ENCODE measurements at regions not wholly inside any gene's neighbourhood (a gene's known extent, or its start where the extent isn't known, plus 50 kb on each side); places are given as distances from the start of the nearest gene placed in this dataset.
"Not testable (repeated sequence)": the region's sequence is repeated elsewhere in the genome, so short reads cannot be mapped to it uniquely, and the experiment has no call there.

DNA sequence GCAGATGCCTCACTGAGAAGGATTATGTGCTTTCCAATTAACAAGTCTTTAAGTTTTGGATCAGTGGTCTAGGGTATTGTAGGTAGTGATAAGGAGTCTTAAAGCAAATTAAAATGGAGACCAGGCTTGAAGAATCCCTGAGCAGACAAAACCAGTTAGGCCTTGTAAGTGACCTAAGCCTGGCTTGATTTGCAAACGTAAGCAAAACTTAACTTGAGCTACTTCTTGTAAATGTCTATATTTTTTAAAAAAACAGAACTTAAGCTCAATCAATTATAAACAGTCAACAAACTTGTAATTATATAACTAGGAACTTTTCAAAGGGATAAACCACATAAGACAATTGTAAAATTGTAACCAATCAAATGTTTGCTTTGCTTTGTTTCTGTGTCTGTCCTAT, 72.7 kb upstream of the NALF2 start:
- no peak for DNase-seq

DNA sequence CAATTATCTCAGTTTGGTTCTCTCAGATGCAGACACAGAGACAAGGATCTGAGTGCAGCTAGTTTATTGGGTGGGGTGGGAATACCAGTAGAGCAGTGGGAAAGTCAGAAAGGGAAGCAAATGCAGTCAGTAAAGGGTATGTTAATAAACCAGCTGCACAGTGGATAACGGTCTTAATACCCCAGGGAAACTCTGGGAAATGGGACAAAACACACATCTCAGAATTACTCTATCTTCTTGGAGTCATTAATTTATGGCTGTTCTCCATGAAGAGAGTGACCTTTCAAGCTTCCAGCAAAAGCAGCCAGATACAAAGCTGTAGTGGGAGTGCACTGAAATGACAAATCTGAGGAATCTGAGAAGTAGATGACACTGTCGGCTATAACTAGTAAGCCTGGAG, 73.3 kb upstream of the NALF2 start:
- no peak for DNase-seq

DNA sequence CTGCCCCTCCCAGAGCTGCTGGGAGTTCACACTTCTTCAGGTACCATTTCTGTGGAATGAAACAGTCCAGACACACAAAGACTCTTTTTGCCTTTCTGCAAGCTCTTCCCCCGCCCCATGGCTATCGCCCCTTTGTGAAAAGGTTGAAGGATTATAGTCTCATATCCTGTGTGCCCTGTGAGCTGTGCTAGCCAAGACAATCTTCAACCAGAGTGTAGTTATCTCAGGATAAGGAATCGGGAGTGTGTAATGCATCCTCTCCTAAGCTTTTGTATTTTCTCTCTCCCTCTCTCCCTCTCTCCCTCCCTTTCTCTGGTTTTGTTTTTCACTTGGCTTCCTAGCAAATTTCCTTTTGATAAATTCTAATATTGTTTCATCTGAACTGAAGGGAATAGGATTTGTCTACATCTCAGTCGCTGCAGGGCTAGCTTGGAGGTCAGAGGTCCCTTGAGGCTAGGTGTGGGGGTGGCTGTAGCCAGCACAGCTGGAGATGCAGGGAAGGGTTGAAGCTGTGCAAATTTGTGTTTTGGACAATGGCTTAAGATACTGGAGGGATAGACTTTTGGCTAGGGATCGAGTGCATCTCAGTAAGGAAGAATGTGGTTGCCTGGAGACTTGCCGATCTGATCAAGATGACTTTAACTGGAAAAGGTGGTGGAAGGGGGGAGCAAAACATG, 74.6 kb upstream of the NALF2 start:
- no peak for DNase-seq

- DNase-seq: no peak
These were observed 75.9 kb upstream of the NALF2 start for GRCh38 chrX:69428216-69428615.

GRCh38 chrX:69424910-69425309, 79.2 kb upstream of the NALF2 start:
- no peak for DNase-seq

DNA sequence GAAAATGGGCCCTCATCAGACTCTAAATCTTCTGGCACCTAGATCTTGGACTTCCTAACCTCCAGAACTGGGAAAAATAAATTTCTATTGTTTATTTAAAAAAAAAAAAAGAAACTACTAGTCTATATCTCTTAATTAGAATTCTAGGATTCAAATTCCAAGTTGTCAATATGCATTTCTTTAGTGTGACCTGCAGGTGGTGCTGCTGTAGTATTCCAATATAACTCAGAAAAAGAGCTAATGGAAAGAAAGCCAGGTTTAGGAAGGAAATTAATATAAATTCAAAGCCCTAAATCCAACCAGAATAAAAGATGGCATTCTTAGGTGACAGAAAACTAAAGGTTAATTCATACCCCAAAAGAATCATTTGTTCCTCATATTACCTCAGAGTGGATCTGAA, 80.0 kb upstream of the NALF2 start:
- DNase-seq: peak; percentile 9

GRCh38 chrX:69422208-69422607, 81.9 kb upstream of the NALF2 start:
- not testable (repeated sequence) for DNase-seq

- no peak for DNase-seq
These were observed 88.4 kb upstream of the NALF2 start for GRCh38 chrX:69415698-69416097.

GRCh38 chrX:69412661-69413060, 91.5 kb upstream of the NALF2 start:
- no peak for DNase-seq

DNA sequence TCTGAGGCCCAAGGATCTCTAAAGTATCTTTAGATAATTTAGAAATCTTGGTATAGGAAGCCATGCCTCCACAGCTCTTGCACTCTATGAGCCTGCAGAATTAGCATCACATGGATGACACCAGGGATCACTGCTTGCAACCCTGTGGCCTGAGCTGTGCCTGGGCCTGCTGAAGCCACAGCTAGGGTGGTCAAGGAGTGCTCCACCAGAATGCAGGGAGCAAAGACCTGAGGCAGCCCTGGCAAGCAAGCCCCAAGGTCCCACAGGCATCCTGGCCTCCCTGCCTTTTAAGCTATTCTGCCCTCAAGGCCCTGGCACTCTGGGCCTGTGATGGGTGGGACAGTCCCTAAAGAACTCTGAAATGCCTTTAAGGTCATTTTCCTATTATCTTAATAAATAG, 105.2 kb upstream of the NALF2 start:
- no peak for DNase-seq

DNA sequence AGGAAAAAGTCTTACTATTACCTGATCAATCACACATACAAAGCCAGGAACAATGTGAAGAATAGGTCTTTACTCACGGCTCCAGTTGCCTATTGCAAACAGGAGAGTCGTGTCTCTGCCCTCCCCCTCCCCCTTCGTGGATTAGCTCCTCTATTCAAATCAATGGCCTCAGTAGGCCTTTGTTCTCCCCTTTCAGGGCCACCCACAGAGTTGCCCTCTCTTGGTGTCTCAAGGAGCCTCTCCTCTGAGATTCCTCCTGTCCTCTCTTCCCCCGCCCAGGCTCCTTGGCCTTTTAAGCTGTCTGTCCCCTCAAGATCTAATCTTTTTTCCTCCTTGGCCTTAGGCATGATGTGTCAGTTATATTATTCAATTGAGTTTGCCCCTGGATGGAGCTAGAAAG, 107.2 kb upstream of the NALF2 start:
- DNase-seq: no peak

GRCh38 chrX:69395306-69395705, 108.8 kb upstream of the NALF2 start:
- DNase-seq: no peak

GRCh38 chrX:69389101-69389501, 115.0 kb upstream of the NALF2 start:
- DNase-seq: no peak

- peak; percentile 1 for DNase-seq
These were observed 115.6 kb upstream of the NALF2 start for GRCh38 chrX:69388526-69388925.

- peak; percentile 60 for DNase-seq
These were observed 116.3 kb upstream of the NALF2 start for GRCh38 chrX:69387567-69388487.

DNA sequence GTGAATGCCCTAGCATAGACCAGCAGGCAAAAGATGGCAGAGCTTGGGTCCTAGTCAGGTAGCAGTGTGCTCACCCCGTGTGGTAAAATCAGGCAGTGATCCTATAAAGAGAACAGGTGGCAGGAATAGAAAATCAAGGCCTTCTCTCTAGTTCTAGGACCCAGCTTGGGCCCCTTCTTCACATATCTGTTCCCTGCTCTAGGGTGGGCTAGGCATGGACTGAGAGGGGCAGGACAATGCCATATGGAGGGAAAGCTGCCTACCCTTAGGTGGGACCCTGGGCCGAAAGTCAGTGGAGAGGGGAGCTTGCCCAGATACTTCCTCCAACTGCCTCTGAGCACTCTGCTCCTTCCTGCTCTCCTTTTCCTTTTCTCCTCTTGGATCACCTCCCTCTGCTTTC, 117.4 kb upstream of the NALF2 start:
- DNase-seq: no peak

GRCh38 chrX:69379412-69379811, 124.7 kb upstream of the NALF2 start:
- no peak for DNase-seq

- DNase-seq: no peak
These were observed 129.6 kb upstream of the NALF2 start for GRCh38 chrX:69374569-69374968.

DNA sequence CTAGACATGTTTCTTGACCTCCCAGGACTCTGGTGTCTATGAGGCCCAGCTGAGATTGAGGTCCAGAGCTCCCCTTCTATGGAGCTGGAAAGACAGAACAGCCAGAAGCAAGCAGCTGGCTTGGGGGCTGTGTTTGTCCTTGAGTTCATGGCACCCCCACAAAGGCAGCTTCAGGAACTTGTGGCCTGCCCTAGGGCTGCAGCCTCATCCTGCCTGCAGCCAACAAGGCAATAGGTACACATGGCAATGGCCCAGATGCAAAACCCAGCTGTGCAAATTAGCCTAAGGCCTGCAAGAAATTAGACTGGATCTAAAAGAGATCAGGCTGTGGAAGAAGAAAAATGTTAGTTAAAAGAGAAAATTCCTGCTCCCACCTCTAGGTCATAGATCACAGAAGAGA, 131.7 kb upstream of the NALF2 start:
- DNase-seq: no peak

- DNase-seq: no peak
These were observed 133.0 kb upstream of the NALF2 start for GRCh38 chrX:69371159-69371558.

DNA sequence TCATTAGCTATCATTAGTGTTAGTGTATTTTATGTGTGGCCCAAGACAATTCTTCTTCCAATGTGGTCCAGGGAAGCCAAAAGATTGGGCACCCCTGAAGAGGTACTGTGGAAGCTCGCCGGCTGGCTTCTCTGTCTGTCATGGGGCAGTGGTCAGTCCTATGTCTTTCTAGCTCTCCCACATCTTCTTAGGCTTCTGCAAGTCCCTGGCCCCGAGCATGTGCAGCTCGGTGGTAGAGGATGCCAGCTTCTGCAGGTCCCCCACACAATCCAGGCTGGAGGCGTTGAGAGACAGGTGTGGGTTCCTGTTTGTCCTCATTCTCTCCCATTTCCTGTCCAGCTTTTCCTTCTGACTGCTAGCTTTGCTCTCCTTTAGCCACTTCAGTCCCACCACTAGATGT, 134.1 kb upstream of the NALF2 start:
- DNase-seq: no peak

DNA sequence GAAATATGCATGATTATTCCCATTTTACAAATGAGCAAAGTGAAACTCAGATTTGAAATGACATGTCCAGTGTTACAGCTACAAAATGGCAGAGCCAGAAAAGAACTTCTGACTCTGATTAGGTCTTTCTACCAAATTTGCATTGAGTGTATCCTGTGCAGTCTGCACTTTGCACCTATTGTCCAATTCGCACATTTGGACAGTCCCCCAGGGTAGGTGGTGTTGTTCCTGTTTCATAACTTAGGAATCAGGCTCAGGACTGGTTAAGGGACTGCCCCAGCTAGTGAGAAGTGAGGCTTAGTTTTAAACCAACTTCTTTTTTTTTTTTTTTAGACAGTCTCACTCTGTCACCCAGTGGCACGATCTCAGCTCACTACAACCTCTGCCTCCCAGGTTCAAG, 137.9 kb upstream of the NALF2 start:
- no peak for DNase-seq

DNA sequence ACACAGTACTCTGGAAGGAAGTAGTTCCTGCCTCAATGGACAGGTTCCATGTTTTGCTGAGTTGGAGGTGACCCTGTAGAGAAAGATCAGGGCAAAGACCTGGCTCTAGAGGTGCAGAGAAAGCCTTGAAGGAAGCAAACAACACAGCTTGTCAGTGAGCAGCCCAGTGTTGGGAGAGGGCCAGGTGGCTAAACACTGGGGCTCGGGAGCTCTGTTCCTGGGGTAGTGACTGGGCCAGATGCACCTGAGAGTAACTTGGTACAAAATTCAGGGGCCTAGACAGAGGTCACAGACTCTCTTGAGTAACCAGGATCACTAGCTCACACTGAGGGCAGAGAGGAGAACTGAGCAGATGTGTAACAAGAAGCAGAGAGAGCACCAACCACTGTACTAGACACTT, 138.4 kb upstream of the NALF2 start:
- no peak for DNase-seq

- no peak for DNase-seq
These were observed 138.8 kb upstream of the NALF2 start for GRCh38 chrX:69365349-69365748.

- DNase-seq: no peak
These were observed 141.3 kb upstream of the NALF2 start for GRCh38 chrX:69362856-69363255.

Data from hematopoietic multipotent progenitor cell treated with erythropoietin and hydrocortisone succinate and interleukin-3 and kit ligand, for 6 days (in vitro differentiated cells).